ENCODE measurements at regions not wholly inside any gene's neighbourhood (a gene's known extent, or its start where the extent isn't known, plus 50 kb on each side); places are given as distances from the start of the nearest gene placed in this dataset.

DNA sequence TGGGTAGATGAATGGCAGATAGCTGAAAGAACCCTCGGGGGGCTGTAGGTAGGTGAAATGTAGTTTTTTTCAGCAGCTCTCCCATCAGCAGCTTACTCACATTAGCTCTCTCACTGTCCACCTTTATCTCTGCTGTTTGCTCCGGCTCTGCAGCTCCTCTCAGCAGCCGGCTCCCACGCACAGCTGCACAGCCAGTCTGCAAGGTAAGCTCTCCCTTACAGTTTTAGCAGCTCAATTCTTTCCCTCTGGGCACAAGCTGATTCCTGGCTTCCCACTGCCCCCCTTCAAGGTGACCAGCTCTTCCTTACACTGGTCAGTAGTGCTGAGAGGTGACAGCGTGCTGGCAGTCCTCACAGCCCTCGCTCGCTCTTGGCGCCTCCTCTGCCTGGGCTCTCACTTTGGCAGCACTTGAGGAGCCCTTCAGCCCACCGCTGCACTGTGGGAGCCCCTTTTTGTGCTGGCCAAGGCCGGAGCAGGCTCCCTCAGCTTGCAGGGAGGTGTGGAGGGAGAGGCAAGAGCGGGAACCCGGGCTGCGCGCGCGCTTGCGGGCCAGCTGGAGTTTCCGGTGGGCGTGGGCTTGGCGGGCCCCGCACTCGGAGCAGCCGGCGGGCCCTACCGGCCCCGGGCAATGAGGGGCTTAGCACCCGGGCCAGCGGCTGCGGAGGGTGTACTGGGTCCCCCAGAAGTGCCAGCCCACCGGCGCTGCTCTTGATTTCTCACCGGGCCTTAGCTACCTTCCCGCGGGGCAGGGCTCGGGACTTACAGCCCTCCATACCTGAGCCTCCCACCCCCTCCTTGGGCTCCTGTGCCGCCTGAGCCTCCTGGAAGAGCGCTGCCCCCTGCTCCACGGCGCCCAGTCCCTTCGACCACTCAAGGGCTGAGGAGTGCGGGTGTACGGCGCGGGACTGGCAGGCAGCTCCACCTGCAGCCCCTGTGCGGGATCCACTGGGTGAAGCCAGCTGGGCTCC lies 393.6 kb downstream of the CENPC start:
- Histone ChIP-seq H3K4me3 (ENCODE audit: low read depth in 2 of 2, low read length in 2 of 2) (no peak overlapping the region), H3K4me1 (ENCODE audit: control insufficient read depth, insufficient read depth, low read length) (no peaks in the 10 kb centered on the region), H3K27me3 (ENCODE audit: control insufficient read depth, insufficient read depth, low read length) (no peaks in the 10 kb centered on the region), H3K27ac (ENCODE audit: low read length) (no peak overlapping the region), H3K36me3 (ENCODE audit: control insufficient read depth, insufficient read depth, low read length) (no peaks in the 10 kb centered on the region), H3K9me3 (ENCODE audit: control insufficient read depth, insufficient read depth, low read depth, low read length) (no peaks in the 10 kb centered on the region)
- TF ChIP-seq SIN3A (IDR thresholded peaks at IDR 0.05; ENCODE audit: borderline replicate concordance, insufficient read depth, low read depth, low read length) = no peak
- no peak for TF ChIP-seq REST (IDR thresholded peaks at IDR 0.05; ENCODE audit: insufficient read depth in 1 of 2, low read depth in 2 of 2, low read length in 1 of 2)
- in situ Hi-C loops (cut with HindIII; ENCODE audit: low pct_unique_long_range_greater_than_20kb, low sequenced_read_pairs) (no loop called here), intact Hi-C loops (cut with micrococcal nuclease; ENCODE audit: unreplicated experiment) (no loop called here)
- ChIA-PET CTCF (no interaction called here), POLR2A (no interaction called here)
- ATAC-seq = no peak
- BruUV-seq (replicated peaks) = no TSS peak
- DNase-seq (ENCODE audit: low read depth, low spot score) = no peak

DNA sequence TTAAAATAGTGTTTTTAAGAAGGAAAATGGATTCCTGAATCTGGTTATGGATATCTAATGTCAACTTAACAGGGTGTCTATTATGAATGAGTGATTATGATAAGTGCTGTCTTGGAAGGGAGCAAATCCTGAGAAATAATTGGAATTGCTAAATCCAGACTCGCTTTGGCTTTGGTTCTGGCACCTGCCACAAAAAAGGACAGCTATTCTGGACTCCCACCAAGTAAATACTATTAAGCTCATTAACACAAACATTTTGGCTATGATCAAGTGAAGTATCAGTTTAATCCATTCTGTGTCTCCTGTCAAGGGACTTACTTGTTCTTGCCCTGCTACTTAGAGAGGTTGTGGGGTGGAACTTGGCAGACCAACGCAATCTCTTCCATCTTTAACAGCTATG lies 403.7 kb downstream of the CENPC start:
- intact Hi-C loops (cut with micrococcal nuclease; ENCODE audit: unreplicated experiment) (no loop called here), in situ Hi-C loops (cut with HindIII; ENCODE audit: low pct_unique_long_range_greater_than_20kb, low sequenced_read_pairs) (no loop called here)
- H3K27ac ChIP-seq (ENCODE audit: low read length) = no peak overlapping the region
- no TSS peak for BruUV-seq (replicated peaks)
- H3K4me1 ChIP-seq (ENCODE audit: control insufficient read depth, insufficient read depth, low read length) = no peaks in the 10 kb centered on the region
- DNase-seq (ENCODE audit: low read depth, low spot score) (no peak), ATAC-seq (no peak)
- no peaks in the 10 kb centered on the region for H3K9me3 ChIP-seq (ENCODE audit: control insufficient read depth, insufficient read depth, low read depth, low read length)
- ChIA-PET POLR2A (no interaction called here), CTCF (no interaction called here)
- H3K27me3 ChIP-seq (ENCODE audit: control insufficient read depth, insufficient read depth, low read length) = no peaks in the 10 kb centered on the region
- no peaks in the 10 kb centered on the region for H3K36me3 ChIP-seq (ENCODE audit: control insufficient read depth, insufficient read depth, low read length)
- TF ChIP-seq REST (IDR thresholded peaks at IDR 0.05; ENCODE audit: insufficient read depth in 1 of 2, low read depth in 2 of 2, low read length in 1 of 2) = no peak
- TF ChIP-seq POLR2AphosphoS5 (IDR thresholded peaks at IDR 0.05; ENCODE audit: low read depth, low read length) = no peak
- TF ChIP-seq TCF7L2 (IDR thresholded peaks at IDR 0.05; ENCODE audit: low read depth, low read length) = no peak
- TF ChIP-seq CTCF (IDR thresholded peaks at IDR 0.05) = no peak
- no peak for TF ChIP-seq SIN3A (IDR thresholded peaks at IDR 0.05; ENCODE audit: borderline replicate concordance, insufficient read depth, low read depth, low read length)
- no peak overlapping the region for H3K4me3 ChIP-seq (ENCODE audit: low read depth in 2 of 2, low read length in 2 of 2)

Data from Panc1 (cell line).